SK-N-SH (cell line): ENCODE measurements at regions not wholly inside any gene's neighbourhood (a gene's known extent, or its start where the extent isn't known, plus 50 kb on each side); places are given as distances from the start of the nearest gene placed in this dataset.

ENCODE experiments used
- CTCF ChIA-PET: fragments of 300-600, 350-600 bp; formaldehyde crosslinking; extraction: SDS; loops from one replicate; lab custom pipeline; 2021; lab: Yijun Ruan, JAX
- POLR2A ChIA-PET: fragments of 350-600 bp; sonication (Branson Sonifier 250); formaldehyde crosslinking; extraction: SDS; loops from one replicate; lab custom pipeline; 2020; ENCODE audit warnings: antibody characterized with exemption, inconsistent platforms; lab: Yijun Ruan, JAX
- DNase-seq: peaks from one replicate; pipeline ENCODE4 v3.0.0; 2012
- H2AFZ ChIP-seq: fragments of 200-600 bp; sonication (generic); 2 replicates; pipeline ENCODE4 v1.8.1; 2016; ENCODE audit warnings: antibody characterized with exemption, mild to moderate bottlenecking, low read depth
- H3F3A ChIP-seq: fragments of 200-600 bp; sonication (generic); replicated peaks from 2 replicates; pipeline ENCODE3; 2016; ENCODE audit warnings: antibody characterized with exemption, mild to moderate bottlenecking; ENCODE audit not compliant: insufficient read depth
- H3K27ac ChIP-seq, 2 experiments: fragments of 200-500 bp in 1 of 2; fragments of 200-600 bp in 1 of 2; sonication (Bioruptor generic) in 1 of 2; sonication (generic), shearing (Covaris generic) in 1 of 2; 2 replicates each; pipeline versions ENCODE4 v1.5.1 to v1.6.1; 2014 to 2016; ENCODE audit warnings: low read depth in 2 of 2, inconsistent platforms in 1 of 2, low read length in 1 of 2, mild to moderate bottlenecking in 1 of 2, mixed read lengths in 1 of 2
- H3K27me3 ChIP-seq: fragments of 200-600 bp; sonication (generic), shearing (Covaris generic); 2 replicates; pipeline ENCODE4 v1.6.1; 2016; ENCODE audit warnings: mixed run types; ENCODE audit not compliant: insufficient read depth
- H3K36me3 ChIP-seq, 2 experiments: fragments of 200-500 bp in 1 of 2; fragments of 200-600 bp in 1 of 2; sonication (Bioruptor generic) in 1 of 2; sonication (generic) in 1 of 2; replicated peaks in 1 of 2; 2 replicates each; pipeline versions ENCODE3 to v1.5.1; 2014 to 2016; ENCODE audit warnings: low read length in 1 of 2, mild to moderate bottlenecking in 1 of 2; ENCODE audit not compliant: insufficient read depth in 2 of 2, control insufficient read depth in 1 of 2
- H3K4me1 ChIP-seq, 2 experiments: fragments of 200-500 bp in 1 of 2; fragments of 200-600 bp in 1 of 2; sonication (Bioruptor generic) in 1 of 2; sonication (generic), shearing (Covaris generic) in 1 of 2; 2 replicates each; pipeline versions ENCODE4 v1.5.1 to v1.6.1; 2014 to 2016; ENCODE audit warnings: low read depth in 1 of 2, low read length in 1 of 2, mixed run types in 1 of 2; ENCODE audit not compliant: insufficient read depth in 2 of 2, control insufficient read depth in 1 of 2
- H3K4me2 ChIP-seq: fragments of 200-600 bp; sonication (generic), shearing (Covaris generic); 2 replicates; pipeline ENCODE4 v1.6.1; 2017; ENCODE audit warnings: mixed run types
- H3K4me3 ChIP-seq, 2 experiments: fragments of 200-500 bp in 1 of 2; fragments of 200-600 bp in 1 of 2; sonication (Bioruptor generic) in 1 of 2; sonication (generic), shearing (Covaris generic) in 1 of 2; 2 replicates each; pipeline versions ENCODE4 v1.5.1 to v1.8.1; 2014 to 2016; ENCODE audit warnings: low read depth in 2 of 2, inconsistent platforms in 1 of 2, low read length in 1 of 2, mild to moderate bottlenecking in 1 of 2, mixed read lengths in 1 of 2, moderate library complexity in 1 of 2
- H3K79me2 ChIP-seq: fragments of 200-600 bp; sonication (generic); 2 replicates; pipeline ENCODE4 v1.8.1; 2017; ENCODE audit warnings: mild to moderate bottlenecking; ENCODE audit not compliant: insufficient read depth
- H3K9ac ChIP-seq: fragments of 200-600 bp; sonication (generic); 2 replicates; pipeline ENCODE4 v1.6.1; 2017; ENCODE audit warnings: mixed run types
- H3K9me2 ChIP-seq: fragments of 200-600 bp; sonication (generic); 2 replicates; pipeline ENCODE4 v1.6.1; 2017; ENCODE audit warnings: mixed run types
- H3K9me3 ChIP-seq: fragments of 200-600 bp; sonication (generic); 2 replicates; pipeline ENCODE4 v1.6.1; 2017; ENCODE audit warnings: mixed run types, mild to moderate bottlenecking, moderate library complexity
- H4K20me1 ChIP-seq: fragments of 200-600 bp; sonication (generic); 2 replicates; pipeline ENCODE4 v1.6.1; 2017; ENCODE audit warnings: mild to moderate bottlenecking, mixed run types; ENCODE audit not compliant: insufficient read depth
- CHD2 ChIP-seq: fragments of 150-350 bp; IDR thresholded peaks from 2 replicates; pipeline ENCODE4 v1.6.1; 2018; ENCODE audit warnings: low read length; ENCODE audit not compliant: partially characterized antibody
- EP300 ChIP-seq, 2 experiments: IDR thresholded peaks; 2 replicates each; pipeline versions ENCODE4 v1.4.0 to v1.6.1; 2012; ENCODE audit warnings: borderline replicate concordance in 1 of 2, low read depth in 1 of 2, low read length in 1 of 2
- EZH2phosphoT487 ChIP-seq: fragments of 200-600 bp; sonication (generic); IDR thresholded peaks from 2 replicates; pipeline ENCODE4 v1.6.1; 2017; ENCODE audit warnings: low read depth, mixed run types, mild to moderate bottlenecking, antibody characterized with exemption, moderate library complexity, borderline replicate concordance
- FOXJ3 ChIP-seq: sonication (generic); formaldehyde crosslinking; IDR thresholded peaks from 2 replicates; pipeline ENCODE4 v1.5.1; 2020; ENCODE audit warnings: mild to moderate bottlenecking, missing genetic modification reagents
- FOXM1 ChIP-seq: IDR thresholded peaks from 2 replicates; pipeline ENCODE4 v1.4.0; 2012; ENCODE audit warnings: low read depth, mild to moderate bottlenecking
- GATA2 ChIP-seq: sonication (generic); formaldehyde crosslinking; IDR thresholded peaks from 2 replicates; pipeline ENCODE4 v1.5.0; 2020; ENCODE audit warnings: mild to moderate bottlenecking, missing genetic modification reagents
- NFIC ChIP-seq: IDR thresholded peaks from 2 replicates; pipeline ENCODE4 v1.4.0; 2012; ENCODE audit warnings: borderline replicate concordance
- NRF1 ChIP-seq: IDR thresholded peaks from 2 replicates; pipeline ENCODE4 v1.6.1; 2012; ENCODE audit warnings: low read depth, mild to moderate bottlenecking, low read length
- POLR2AphosphoS5 ChIP-seq: IDR thresholded peaks from 2 replicates; pipeline ENCODE4 v1.6.1; 2012; ENCODE audit warnings: low read depth, low read length
- RAD21 ChIP-seq: IDR thresholded peaks from 2 replicates; pipeline ENCODE4 v1.6.1; 2012; ENCODE audit warnings: mild to moderate bottlenecking, low read length
- RCOR1 ChIP-seq: fragments of 150-350 bp; IDR thresholded peaks from 2 replicates; pipeline ENCODE4 v1.6.1; 2017; ENCODE audit warnings: antibody characterized with exemption, low read length
- SIN3A ChIP-seq: IDR thresholded peaks from 2 replicates; pipeline ENCODE4 v1.6.1; 2012; ENCODE audit warnings: low read depth, mild to moderate bottlenecking, low read length, moderate library complexity, borderline replicate concordance
- TAF1 ChIP-seq: IDR thresholded peaks from 2 replicates; pipeline ENCODE4 v1.6.1; 2012; ENCODE audit warnings: low read depth, mild to moderate bottlenecking, low read length, moderate library complexity, borderline replicate concordance
- USF1 ChIP-seq: IDR thresholded peaks from 2 replicates; pipeline ENCODE4 v1.4.0; 2012; ENCODE audit warnings: low read depth, borderline replicate concordance
- YY1 ChIP-seq: IDR thresholded peaks from 2 replicates; pipeline ENCODE4 v1.4.0; 2012; ENCODE audit warnings: low read depth, mild to moderate bottlenecking
- TF ChIP-seq, protein P1 (sequence below): IDR thresholded peaks from 2 replicates; pipeline ENCODE4 v1.4.0; 2012; ENCODE audit warnings: low read depth, borderline replicate concordance
- TF ChIP-seq, protein P2 (sequence below): fragments of 150-350 bp; IDR thresholded peaks from 2 replicates; pipeline ENCODE4 v1.6.1; 2016; ENCODE audit warnings: mild to moderate bottlenecking, low read depth, low read length

DNA sequence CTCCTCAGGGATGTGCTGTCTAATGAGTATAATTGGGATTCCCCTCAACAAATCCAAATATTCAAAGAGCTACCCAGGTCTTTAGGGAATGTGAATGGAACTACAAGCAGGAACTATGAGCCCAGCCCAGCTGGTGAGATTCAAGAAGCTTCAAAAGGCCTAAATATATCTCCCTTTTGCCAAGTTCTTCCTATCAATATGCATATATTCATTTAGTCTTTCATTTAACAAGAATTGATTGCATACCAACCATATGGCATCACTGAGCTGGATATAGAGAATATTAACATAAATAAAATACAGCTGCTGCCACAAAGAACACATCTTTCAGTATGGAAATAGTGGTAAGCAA is 58.9 kb upstream of the PRSS23 start:
- no peak overlapping the region for H3K4me3 ChIP-seq
- ChIA-PET POLR2A (no interaction called here), CTCF (interaction anchor here (1.1 to 1.5 kb wide), 2 partner anchors 13 to 133 kb away, joined by 3 to 4 read pairs; no protein-coding TSS in a partner anchor)
- peaks cover 67% of the 10 kb centered on the region for H3F3A ChIP-seq
- H3K79me2 ChIP-seq, result peaks cover 6% of the 10 kb centered on the region; the same call in 1 of the 2 replicates
- H3K9ac ChIP-seq, result peak overlapping the region; percentile 90
- no peaks in the 10 kb centered on the region for H3K9me3 ChIP-seq
- no peaks in the 10 kb centered on the region for H4K20me1 ChIP-seq
- peak overlapping the region; percentile 92 to 100 for H3K27ac ChIP-seq
- no peaks in the 10 kb centered on the region for H3K9me2 ChIP-seq
- DNase-seq, result no peak
- no peaks in the 10 kb centered on the region for H3K27me3 ChIP-seq
- H2AFZ ChIP-seq, result no peak overlapping the region
- peak overlapping the region; percentile 72; the same call in 1 of the 2 replicates for H3K4me2 ChIP-seq
- no peak for TF ChIP-seq CHD2
- no peak for TF ChIP-seq TAF1
- TF ChIP-seq NRF1, result no peak
- TF ChIP-seq, protein P1, sequence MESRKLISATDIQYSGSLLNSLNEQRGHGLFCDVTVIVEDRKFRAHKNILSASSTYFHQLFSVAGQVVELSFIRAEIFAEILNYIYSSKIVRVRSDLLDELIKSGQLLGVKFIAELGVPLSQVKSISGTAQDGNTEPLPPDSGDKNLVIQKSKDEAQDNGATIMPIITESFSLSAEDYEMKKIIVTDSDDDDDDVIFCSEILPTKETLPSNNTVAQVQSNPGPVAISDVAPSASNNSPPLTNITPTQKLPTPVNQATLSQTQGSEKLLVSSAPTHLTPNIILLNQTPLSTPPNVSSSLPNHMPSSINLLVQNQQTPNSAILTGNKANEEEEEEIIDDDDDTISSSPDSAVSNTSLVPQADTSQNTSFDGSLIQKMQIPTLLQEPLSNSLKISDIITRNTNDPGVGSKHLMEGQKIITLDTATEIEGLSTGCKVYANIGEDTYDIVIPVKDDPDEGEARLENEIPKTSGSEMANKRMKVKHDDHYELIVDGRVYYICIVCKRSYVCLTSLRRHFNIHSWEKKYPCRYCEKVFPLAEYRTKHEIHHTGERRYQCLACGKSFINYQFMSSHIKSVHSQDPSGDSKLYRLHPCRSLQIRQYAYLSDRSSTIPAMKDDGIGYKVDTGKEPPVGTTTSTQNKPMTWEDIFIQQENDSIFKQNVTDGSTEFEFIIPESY, result no peak
- no peak for TF ChIP-seq YY1
- no peak for TF ChIP-seq FOXM1
- no peak for TF ChIP-seq EP300 (IDR thresholded peaks at IDR 0.05; ENCODE audit: borderline replicate concordance in 1 of 2, low read depth in 1 of 2, low read length in 1 of 2)
- TF ChIP-seq RAD21, result no peak
- TF ChIP-seq NFIC, result no peak
- TF ChIP-seq RCOR1, result no peak
- TF ChIP-seq, protein P2, sequence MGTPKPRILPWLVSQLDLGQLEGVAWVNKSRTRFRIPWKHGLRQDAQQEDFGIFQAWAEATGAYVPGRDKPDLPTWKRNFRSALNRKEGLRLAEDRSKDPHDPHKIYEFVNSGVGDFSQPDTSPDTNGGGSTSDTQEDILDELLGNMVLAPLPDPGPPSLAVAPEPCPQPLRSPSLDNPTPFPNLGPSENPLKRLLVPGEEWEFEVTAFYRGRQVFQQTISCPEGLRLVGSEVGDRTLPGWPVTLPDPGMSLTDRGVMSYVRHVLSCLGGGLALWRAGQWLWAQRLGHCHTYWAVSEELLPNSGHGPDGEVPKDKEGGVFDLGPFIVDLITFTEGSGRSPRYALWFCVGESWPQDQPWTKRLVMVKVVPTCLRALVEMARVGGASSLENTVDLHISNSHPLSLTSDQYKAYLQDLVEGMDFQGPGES, result no peak
- no peak for TF ChIP-seq USF1
- TF ChIP-seq GATA2 (CRISPR knock-in tag), result no peak
- no peak for TF ChIP-seq POLR2AphosphoS5
- no peak for TF ChIP-seq SIN3A
- TF ChIP-seq FOXJ3 (CRISPR knock-in tag), result no peak
- TF ChIP-seq EZH2phosphoT487, result no peak
- H3K4me1 ChIP-seq, result peaks cover 16 to 66% of the 10 kb centered on the region in 2 experiments
- no peaks in the 10 kb centered on the region for H3K36me3 ChIP-seq
